ENCODE measurements at regions not wholly inside any gene's neighbourhood (a gene's known extent, or its start where the extent isn't known, plus 50 kb on each side); places are given as distances from the start of the nearest gene placed in this dataset.

GRCh38 chr18:47726550-47726949, 203.9 kb downstream of the SMAD2 start:
- Mint-ChIP-seq H3K9me3 (ENCODE audit: low read depth, unreplicated experiment) (no peaks in the 10 kb centered on the region), H3K36me3 (ENCODE audit: insufficient read depth, unreplicated experiment) (no peaks in the 10 kb centered on the region), H3K27ac (ENCODE audit: unreplicated experiment) (no peak overlapping the region), H3K4me3 (ENCODE audit: low read depth, unreplicated experiment) (no peak overlapping the region), H3K4me1 (ENCODE audit: low read depth, unreplicated experiment) (no peaks in the 10 kb centered on the region), H3K27me3 (ENCODE audit: unreplicated experiment) (peaks cover 100% of the 10 kb centered on the region)
- CTCF ChIA-PET: no interaction called here
- DNase-seq: no peak
- no peak for TF ChIP-seq CTCF (IDR thresholded peaks at IDR 0.05; ENCODE audit: unreplicated experiment)
- intact Hi-C loops (cut with micrococcal nuclease; ENCODE audit: unreplicated experiment): no loop called here
- no TSS peak for BruUV-seq (replicated peaks)

GRCh38 chr18:47725656-47726055, 204.8 kb downstream of the SMAD2 start:
- TF ChIP-seq CTCF (IDR thresholded peaks at IDR 0.05; ENCODE audit: unreplicated experiment): no peak
- intact Hi-C loops (cut with micrococcal nuclease; ENCODE audit: unreplicated experiment): no loop called here
- H3K36me3 Mint-ChIP-seq (ENCODE audit: insufficient read depth, unreplicated experiment): no peaks in the 10 kb centered on the region
- no peaks in the 10 kb centered on the region for H3K9me3 Mint-ChIP-seq (ENCODE audit: low read depth, unreplicated experiment)
- no peak overlapping the region for H3K4me3 Mint-ChIP-seq (ENCODE audit: low read depth, unreplicated experiment)
- BruUV-seq (replicated peaks): no TSS peak
- H3K27ac Mint-ChIP-seq (ENCODE audit: unreplicated experiment): no peak overlapping the region
- CTCF ChIA-PET: no interaction called here
- H3K27me3 Mint-ChIP-seq (ENCODE audit: unreplicated experiment): peaks cover 100% of the 10 kb centered on the region
- no peak for DNase-seq
- no peaks in the 10 kb centered on the region for H3K4me1 Mint-ChIP-seq (ENCODE audit: low read depth, unreplicated experiment)

GRCh38 chr18:47724186-47724975, 206.1 kb downstream of the SMAD2 start:
- BruUV-seq (replicated peaks): no TSS peak
- DNase-seq: no peak
- Mint-ChIP-seq H3K4me1 (ENCODE audit: low read depth, unreplicated experiment) (no peaks in the 10 kb centered on the region), H3K9me3 (ENCODE audit: low read depth, unreplicated experiment) (no peaks in the 10 kb centered on the region), H3K27ac (ENCODE audit: unreplicated experiment) (no peak overlapping the region), H3K27me3 (ENCODE audit: unreplicated experiment) (peaks cover 100% of the 10 kb centered on the region), H3K4me3 (ENCODE audit: low read depth, unreplicated experiment) (no peak overlapping the region), H3K36me3 (ENCODE audit: insufficient read depth, unreplicated experiment) (no peaks in the 10 kb centered on the region)
- intact Hi-C loops (cut with micrococcal nuclease; ENCODE audit: unreplicated experiment): no loop called here
- TF ChIP-seq CTCF (IDR thresholded peaks at IDR 0.05; ENCODE audit: unreplicated experiment): no peak
- CTCF ChIA-PET: no interaction called here

GRCh38 chr18:47721876-47722275, 208.6 kb downstream of the SMAD2 start:
- no TSS peak for BruUV-seq (replicated peaks)
- intact Hi-C loops (cut with micrococcal nuclease; ENCODE audit: unreplicated experiment): no loop called here
- CTCF ChIA-PET: no interaction called here
- H3K4me3 Mint-ChIP-seq (ENCODE audit: low read depth, unreplicated experiment): no peak overlapping the region
- H3K27ac Mint-ChIP-seq (ENCODE audit: unreplicated experiment): no peak overlapping the region
- DNase-seq: no peak
- no peak for TF ChIP-seq CTCF (IDR thresholded peaks at IDR 0.05; ENCODE audit: unreplicated experiment)
- peaks cover 99% of the 10 kb centered on the region for H3K27me3 Mint-ChIP-seq (ENCODE audit: unreplicated experiment)
- H3K36me3 Mint-ChIP-seq (ENCODE audit: insufficient read depth, unreplicated experiment): no peaks in the 10 kb centered on the region
- H3K9me3 Mint-ChIP-seq (ENCODE audit: low read depth, unreplicated experiment): no peaks in the 10 kb centered on the region
- no peaks in the 10 kb centered on the region for H3K4me1 Mint-ChIP-seq (ENCODE audit: low read depth, unreplicated experiment)

All from Calu3 (cell line).